HepG2 (cell line): ENCODE measurements at regions not wholly inside any gene's neighbourhood (a gene's known extent, or its start where the extent isn't known, plus 50 kb on each side); places are given as distances from the start of the nearest gene placed in this dataset.

ENCODE experiments used
- ATAC-seq: fragments of 200-7000 bp; cut with Tn5 transposase; 3 replicates; pipeline ENCODE4 v1.9.1; 2020; ENCODE audit warnings: mild to moderate bottlenecking, moderate library complexity
- BruUV-seq: library from RNA; stranded (reverse); fragments of 400-500 nt; replicated peaks from 2 replicates; lab custom pipeline; 2021; lab: Mats Ljungman, UMichigan
- CTCF ChIA-PET: fragments of 300-600 bp; formaldehyde crosslinking; extraction: SDS; loops from one replicate; lab custom pipeline; 2021; ENCODE audit warnings: low total read pairs, inconsistent platforms, low intra/inter-chr PET ratio; lab: Yijun Ruan, JAX
- POLR2A ChIA-PET: fragments of 350-600 bp; sonication (Branson Sonifier 250); formaldehyde crosslinking; loops from one replicate; lab custom pipeline; 2020; ENCODE audit warnings: antibody characterized with exemption, inconsistent platforms; lab: Yijun Ruan, JAX
- DNase-seq: peaks from one replicate; pipeline ENCODE4 v3.0.0-alpha.2; 2015; ENCODE audit warnings: low spot score
- FAIRE-seq: peaks from 3 replicates; lab custom pipeline; 2011; peaks lifted over from hg19 to GRCh38; lab: Jason Lieb, UNC
- H2AFZ ChIP-seq: one replicate; pipeline ENCODE4 v1.6.1; 2011; ENCODE audit warnings: low read length, inconsistent platforms
- H3K27ac ChIP-seq: fragments of 300-600 bp; 3 replicates; pipeline ENCODE4 v1.8.0; 2011; ENCODE audit warnings: mixed run types, mild to moderate bottlenecking, mixed read lengths, low read length, inconsistent platforms; ENCODE audit not compliant: insufficient read depth; ENCODE audit errors: extremely low read length
- H3K27me3 ChIP-seq, 2 experiments: fragments of 200-600 bp in 1 of 2; 2 replicates in 1 of 2; 3 replicates in 1 of 2; pipeline versions ENCODE4 v1.6.0 to v1.8.0; 2011; ENCODE audit warnings: low read length in 2 of 2, mild to moderate bottlenecking in 2 of 2, moderate library complexity in 2 of 2, inconsistent platforms in 1 of 2; ENCODE audit not compliant: insufficient read depth in 2 of 2, control insufficient read depth in 1 of 2
- H3K36me3 ChIP-seq, 2 experiments: fragments of 200-600 bp in 1 of 2; replicated peaks in 1 of 2; 2 replicates in 1 of 2; 3 replicates in 1 of 2; pipeline versions ENCODE4 v1.5.1 to v1.8.0; 2011; ENCODE audit warnings: low read length in 2 of 2, inconsistent platforms in 1 of 2; ENCODE audit not compliant: insufficient read depth in 2 of 2, control insufficient read depth in 1 of 2
- H3K4me1 ChIP-seq: 2 replicates; pipeline ENCODE4 v1.5.1; 2012; ENCODE audit warnings: low read length, inconsistent platforms; ENCODE audit not compliant: insufficient read depth
- H3K4me2 ChIP-seq: 2 replicates; pipeline ENCODE4 v1.6.0; 2011; ENCODE audit warnings: low read depth, low read length, inconsistent platforms
- H3K4me3 ChIP-seq, 3 experiments: fragments of 200-600 bp in 1 of 3; sonication (generic), shearing (Covaris generic) in 1 of 3; replicated peaks in 1 of 3; 2 replicates each; pipeline ENCODE4 v1.5.1; 2011 to 2016; ENCODE audit warnings: low read length in 3 of 3, inconsistent platforms in 2 of 3, low read depth in 2 of 3, mild to moderate bottlenecking in 2 of 3, control low read depth in 1 of 3, mixed read lengths in 1 of 3; ENCODE audit not compliant: insufficient read depth in 1 of 3
- H3K79me2 ChIP-seq: one replicate; pipeline ENCODE4 v1.6.1; 2011; ENCODE audit warnings: low read length, inconsistent platforms; ENCODE audit not compliant: insufficient read depth
- H3K9ac ChIP-seq: 2 replicates; pipeline ENCODE4 v1.6.0; 2011; ENCODE audit warnings: mild to moderate bottlenecking, low read depth, low read length, inconsistent platforms; ENCODE audit not compliant: insufficient read depth
- H3K9me3 ChIP-seq: 2 replicates; pipeline ENCODE4 v1.5.1; 2012; ENCODE audit warnings: mild to moderate bottlenecking, low read length
- H4K20me1 ChIP-seq: 2 replicates; pipeline ENCODE4 v1.6.0; 2011; ENCODE audit warnings: inconsistent platforms, mild to moderate bottlenecking, low read length, moderate library complexity; ENCODE audit not compliant: insufficient read depth
- CTCF ChIP-seq: sonication (generic); formaldehyde crosslinking; IDR thresholded peaks from 2 replicates; pipeline ENCODE4 v1.5.0; 2020; ENCODE audit warnings: mild to moderate bottlenecking, missing genetic modification reagents, moderate library complexity
- MAFK ChIP-seq, 2 experiments: IDR thresholded peaks in 1 of 2; conservative IDR thresholded peaks in 1 of 2; 2 replicates each; pipeline ENCODE4 v1.6.1; 2011; ENCODE audit warnings: improper control_type of control experiment in 2 of 2, low read length in 2 of 2
- NFKBIZ ChIP-seq: IDR thresholded peaks from 2 replicates; pipeline ENCODE4 v1.6.1; 2018; ENCODE audit warnings: missing genetic modification reagents, missing compliant biosample characterization
- RBAK ChIP-seq: sonication (generic); formaldehyde crosslinking; IDR thresholded peaks from 2 replicates; pipeline ENCODE4 v1.5.1; 2020; ENCODE audit warnings: mild to moderate bottlenecking, missing genetic modification reagents
- SAFB2 ChIP-seq: sonication (generic); formaldehyde crosslinking; IDR thresholded peaks from 2 replicates; pipeline ENCODE4 v1.5.1; 2020; ENCODE audit warnings: missing genetic modification reagents, low read depth, mild to moderate bottlenecking, borderline replicate concordance
- STAT5B ChIP-seq: sonication (generic); formaldehyde crosslinking; IDR thresholded peaks from 2 replicates; pipeline ENCODE4 v1.4.0; 2020; ENCODE audit warnings: missing genetic modification reagents
- YEATS4 ChIP-seq: sonication (generic); formaldehyde crosslinking; IDR thresholded peaks from 2 replicates; pipeline ENCODE4 v1.4.0; 2020; ENCODE audit warnings: missing genetic modification reagents, borderline replicate concordance
- ZNF12 ChIP-seq: sonication (generic); formaldehyde crosslinking; IDR thresholded peaks from 2 replicates; pipeline ENCODE4 v1.5.0; 2020; ENCODE audit warnings: missing genetic modification reagents
- ZNF18 ChIP-seq: sonication (generic); formaldehyde crosslinking; IDR thresholded peaks from 2 replicates; pipeline ENCODE4 v1.8.0; 2022; ENCODE audit warnings: mild to moderate bottlenecking, missing genetic modification reagents; ENCODE audit not compliant: insufficient replicate concordance
- ZNF280B ChIP-seq: sonication (generic); formaldehyde crosslinking; IDR thresholded peaks from 2 replicates; pipeline ENCODE4 v1.5.0; 2020; ENCODE audit warnings: missing genetic modification reagents, mild to moderate bottlenecking, borderline replicate concordance
- ZNF337 ChIP-seq: sonication (generic); formaldehyde crosslinking; IDR thresholded peaks from 2 replicates; pipeline ENCODE4 v1.5.1; 2020; ENCODE audit warnings: missing genetic modification reagents, low read depth, mild to moderate bottlenecking, borderline replicate concordance
- ZNF652 ChIP-seq: IDR thresholded peaks from 2 replicates; pipeline ENCODE4 v1.6.1; 2016; ENCODE audit warnings: low read depth, borderline replicate concordance
- ZNF7 ChIP-seq: IDR thresholded peaks from 2 replicates; pipeline ENCODE4 v1.6.1; 2016; ENCODE audit warnings: missing biosample characterization, missing genetic modification reagents
- ZSCAN25 ChIP-seq: sonication (generic); formaldehyde crosslinking; IDR thresholded peaks from 2 replicates; pipeline ENCODE4 v1.8.0; 2022; ENCODE audit warnings: mild to moderate bottlenecking, missing genetic modification reagents
- ZSCAN30 ChIP-seq: sonication (generic); formaldehyde crosslinking; IDR thresholded peaks from 2 replicates; pipeline ENCODE4 v1.5.0; 2020; ENCODE audit warnings: mild to moderate bottlenecking, missing genetic modification reagents
- WGBS: methylation state at CpG from one replicate; pipeline ENCODE4 v1.1.6; 2017; ENCODE audit warnings: low lambda C conversion rate; 5-methylcytosine and 5-hydroxymethylcytosine counted together
- in situ Hi-C: cut with HindIII; loops from 2 replicates; pipeline ENCODE4 v1.10.0; 2017; ENCODE audit warnings: low pct_unique_long_range_greater_than_20kb; ENCODE audit not compliant: extremely low pct_ligation_motif_present
- intact Hi-C: fragments of 100-400 bp; cut with micrococcal nuclease; formaldehyde crosslinking; loops from one replicate; pipeline ENCODE4 v1.10.0; 2022; ENCODE audit not compliant: unreplicated experiment

- no TSS peak for BruUV-seq
- Histone ChIP-seq H3K4me2 (no peak overlapping the region), H3K36me3 (no peaks in the 10 kb centered on the region), H4K20me1 (no peaks in the 10 kb centered on the region), H2AFZ (no peak overlapping the region), H3K9ac (no peak overlapping the region), H3K4me1 (no peaks in the 10 kb centered on the region), H3K79me2 (no peaks in the 10 kb centered on the region), H3K9me3 (no peaks in the 10 kb centered on the region), H3K27ac (no peak overlapping the region), H3K27me3 (no peaks in the 10 kb centered on the region)
- WGBS = 0% methylated on average over 1 of the region's 1 CpG
- CTCF ChIA-PET = no interaction called here
- FAIRE-seq (no peak), DNase-seq (no peak)
- intact Hi-C loops = no loop called here
- POLR2A ChIA-PET = no interaction called here
- in situ Hi-C loops = no loop called here
- TF ChIP-seq ZSCAN30 (CRISPR knock-in tag) (no peak), SAFB2 (CRISPR knock-in tag) (no peak), RBAK (CRISPR knock-in tag) (no peak), ZNF652 (CRISPR knock-in tag) (no peak), NFKBIZ (CRISPR knock-in tag) (no peak), ZNF12 (CRISPR knock-in tag) (no peak)
- TF ChIP-seq, all 625 proteins: peak for 0
- ATAC-seq = no peak
- H3K4me3 ChIP-seq = no peak overlapping the region
Observed at GRCh38 chr17:71730871-71731270, 389.9 kb upstream of the SOX9 start.

- Histone ChIP-seq H4K20me1 (no peaks in the 10 kb centered on the region), H3K27ac (no peak overlapping the region), H3K4me1 (no peaks in the 10 kb centered on the region), H3K27me3 (no peaks in the 10 kb centered on the region), H3K79me2 (no peaks in the 10 kb centered on the region), H3K9me3 (no peaks in the 10 kb centered on the region), H3K4me2 (no peak overlapping the region), H3K4me3 (no peak overlapping the region), H2AFZ (no peak overlapping the region), H3K36me3 (no peaks in the 10 kb centered on the region), H3K9ac (no peak overlapping the region)
- intact Hi-C loops = no loop called here
- BruUV-seq = no TSS peak
- DNase-seq (no peak), FAIRE-seq (no peak), ATAC-seq (no peak)
- 11% methylated on average over 4 of the region's 4 CpGs for WGBS
- CTCF ChIA-PET = no interaction called here
- in situ Hi-C loops = no loop called here
- POLR2A ChIA-PET = no interaction called here
- TF ChIP-seq STAT5B (CRISPR knock-in tag) (no peak), ZSCAN25 (no peak), CTCF (CRISPR knock-in tag) (no peak), ZNF280B (CRISPR knock-in tag) (no peak), YEATS4 (CRISPR knock-in tag) (no peak), ZNF7 (CRISPR knock-in tag) (no peak), MAFK (conservative IDR thresholded peaks at IDR 0.05 in 1 of 2, IDR thresholded peaks at IDR 0.05 in 1 of 2; ENCODE audit: low read length in 2 of 2) (peak; percentile 82 to 93), ZNF18 (CRISPR knock-in tag) (no peak), ZNF337 (no peak)
Observed at GRCh38 chr17:71735893-71736292, 384.9 kb upstream of the SOX9 start.
